Choroid plexus epithelial cell (primary cell): ENCODE measurements at regions not wholly inside any gene's neighbourhood (a gene's known extent, or its start where the extent isn't known, plus 50 kb on each side); places are given as distances from the start of the nearest gene placed in this dataset.
"Not testable (repeated sequence)": the region's sequence is repeated elsewhere in the genome, so short reads cannot be mapped to it uniquely, and the experiment has no call there.

Experiments used
- DNase-seq: peaks from one replicate; pipeline ENCODE4 v3.0.0-alpha.2; 2010; ENCODE audit warnings: low read depth
- H3K4me3 ChIP-seq: 2 replicates; pipeline ENCODE4 v1.5.1; 2011; ENCODE audit warnings: low read depth, mild to moderate bottlenecking, control low read depth, low read length, moderate library complexity
- CTCF ChIP-seq: conservative IDR thresholded peaks from 2 replicates; pipeline ENCODE4 v1.5.1; 2011; ENCODE audit warnings: low read depth, mild to moderate bottlenecking, control low read depth, inconsistent platforms, low read length, moderate library complexity

DNA sequence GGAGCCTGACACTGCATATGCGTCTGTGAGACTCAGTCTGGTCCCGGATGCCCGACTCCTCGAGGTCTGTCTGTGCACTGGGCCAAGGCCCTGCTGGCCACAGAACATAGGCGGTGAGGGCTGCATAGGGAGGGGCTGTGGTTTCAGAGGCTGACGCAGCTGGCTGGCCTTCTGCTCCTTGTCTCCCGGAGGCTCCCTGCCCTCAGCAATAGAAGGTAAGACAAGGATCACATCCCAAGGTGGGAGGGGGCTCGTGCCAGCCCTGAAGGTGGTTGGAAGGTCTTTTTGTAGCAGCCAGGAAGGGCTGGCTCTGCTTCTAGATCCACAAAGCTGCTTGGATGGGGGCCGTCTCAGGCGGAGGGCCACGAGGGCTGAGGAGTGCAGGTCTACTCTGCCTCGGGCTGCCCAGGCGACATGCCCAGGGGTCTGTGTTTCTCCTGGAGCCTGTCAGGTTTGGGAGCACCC, 239.8 kb upstream of the SULF2 start:
- peak overlapping the region; percentile 15 for H3K4me3 ChIP-seq
- DNase-seq, result peak; percentile 89

DNA sequence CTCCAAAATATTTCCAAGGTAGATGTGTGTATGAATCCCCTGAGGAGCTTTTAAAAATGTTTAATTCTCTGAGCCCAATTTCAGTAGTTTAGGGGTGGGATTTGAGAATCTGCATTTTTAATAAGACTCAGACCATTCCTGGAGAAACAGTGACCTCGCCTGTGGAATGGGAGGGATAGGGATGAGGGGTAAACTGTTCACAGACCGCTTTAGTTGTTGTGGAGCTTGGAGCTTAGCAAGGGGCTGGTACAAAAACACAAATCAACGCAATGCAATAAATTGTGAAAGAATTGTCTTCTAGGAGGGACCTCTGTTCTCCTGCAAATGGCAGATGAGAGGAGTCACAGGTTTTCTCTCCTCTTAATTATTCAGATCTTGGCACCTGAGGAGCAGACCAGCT, 239.3 kb upstream of the SULF2 start:
- no peak overlapping the region for H3K4me3 ChIP-seq
- no peak for DNase-seq
- TF ChIP-seq CTCF, result no peak

More for the DNA sequence above, 239.8 kb upstream of the SULF2 start:
- peak; percentile 15 for TF ChIP-seq CTCF

DNA sequence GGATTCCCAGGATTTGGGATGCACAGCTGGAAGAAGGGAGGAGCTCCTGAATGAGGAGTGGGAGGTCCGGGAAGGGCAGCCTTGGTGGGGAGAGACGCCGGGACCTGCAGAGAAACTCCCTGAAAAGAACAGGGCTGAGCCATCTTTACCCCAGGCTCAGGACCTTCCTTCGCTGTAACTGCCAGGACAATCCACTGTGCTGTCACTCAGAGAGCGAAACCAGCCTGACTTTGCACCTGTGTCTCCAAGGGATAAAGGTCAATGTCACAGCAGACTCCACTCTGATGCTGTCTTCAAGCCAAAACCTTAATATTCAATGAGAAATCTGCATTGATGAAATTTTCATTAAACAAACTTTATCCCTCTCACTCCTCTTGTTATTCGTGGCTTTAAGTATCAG, 235.4 kb upstream of the SULF2 start:
- H3K4me3 ChIP-seq, DNase-seq: not testable (repeated sequence)

GRCh38 chr20:48019940-48020339, 234.7 kb upstream of the SULF2 start:
- no peak overlapping the region for H3K4me3 ChIP-seq
- no peak for TF ChIP-seq CTCF
- no peak for DNase-seq

DNA sequence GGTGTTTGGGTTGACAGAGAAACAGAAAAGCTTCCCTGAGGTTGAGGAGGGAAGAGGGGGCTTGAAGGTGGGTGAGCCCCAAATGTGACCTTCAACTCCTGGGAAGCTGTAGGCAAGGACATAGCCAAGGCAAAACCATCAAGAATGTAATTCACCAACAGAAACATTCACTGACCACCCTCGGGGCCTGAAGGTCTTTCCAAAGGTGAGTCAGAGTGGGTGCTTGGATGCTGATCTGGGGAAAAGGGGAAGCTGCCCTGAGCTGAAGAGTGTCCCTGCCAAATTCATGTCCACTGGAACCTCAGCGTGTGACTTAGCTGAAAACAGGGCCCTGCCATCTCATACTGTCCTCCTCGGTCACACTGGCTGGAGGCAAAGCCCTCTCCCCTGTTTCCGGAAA, 234.2 kb upstream of the SULF2 start:
- TF ChIP-seq CTCF, result no peak
- no peak for DNase-seq
- H3K4me3 ChIP-seq, result no peak overlapping the region

DNA sequence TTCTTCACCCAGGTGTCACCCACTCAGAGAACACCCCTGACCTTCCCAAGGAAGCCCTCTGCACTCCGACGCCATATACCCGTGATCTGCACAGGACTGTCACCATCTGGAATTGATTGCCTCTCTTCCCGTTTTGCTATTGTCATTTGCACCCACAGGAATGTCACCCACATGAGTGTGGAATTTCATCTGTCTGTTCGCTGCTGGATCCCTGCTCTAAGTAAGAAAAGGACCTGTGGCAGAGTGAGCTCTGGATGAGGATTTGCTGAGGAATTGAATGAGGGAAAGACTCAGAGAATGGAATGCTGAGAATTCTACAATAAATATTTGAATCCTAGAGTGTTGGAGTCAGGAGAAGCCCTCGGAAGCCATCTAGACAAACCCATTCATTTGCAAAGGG, 233.6 kb upstream of the SULF2 start:
- DNase-seq, result peak; percentile 41
- not testable (repeated sequence) for H3K4me3 ChIP-seq

DNA sequence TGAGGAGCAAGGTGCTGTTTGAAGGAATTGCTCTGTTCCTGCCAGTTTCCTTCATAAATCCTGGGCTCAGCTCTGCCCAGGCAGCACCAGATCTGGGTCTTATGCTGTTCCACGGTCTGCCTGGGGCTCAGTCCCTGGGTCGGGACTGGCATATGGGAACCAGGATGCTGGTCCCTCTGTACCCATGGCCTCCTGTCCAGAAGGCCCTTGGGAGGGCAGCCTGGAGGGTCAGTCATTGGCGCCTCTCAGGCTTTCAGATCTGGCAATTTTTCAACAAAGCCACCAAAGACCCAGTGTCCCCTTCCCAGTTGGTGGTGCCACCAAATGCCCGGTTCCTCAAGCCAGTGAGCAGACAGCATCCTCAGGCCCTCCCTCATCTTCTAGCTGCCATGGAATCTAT, 232.7 kb upstream of the SULF2 start:
- no peak for DNase-seq
- no peak for TF ChIP-seq CTCF
- H3K4me3 ChIP-seq, result no peak overlapping the region

DNA sequence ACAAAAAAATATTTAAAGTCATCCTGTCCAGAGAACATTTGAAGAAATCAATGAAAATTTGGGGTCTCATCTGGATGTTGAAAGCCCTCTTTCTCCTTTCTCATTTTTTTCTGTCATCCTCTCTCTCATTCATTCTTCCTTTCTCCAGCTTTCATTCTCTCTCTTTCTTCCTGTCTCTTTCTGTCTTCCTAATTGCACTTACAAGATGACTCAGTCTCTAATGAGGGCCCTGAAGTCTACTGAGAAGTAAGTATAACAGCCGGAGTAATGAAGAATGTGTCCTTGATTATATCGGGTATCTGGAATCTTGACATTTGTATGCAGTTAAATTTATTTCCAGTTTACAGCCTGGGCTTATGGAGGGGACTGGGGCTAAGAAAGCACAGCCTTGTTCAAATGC, 232.2 kb upstream of the SULF2 start:
- H3K4me3 ChIP-seq, result no peak overlapping the region
- no peak for DNase-seq
- no peak for TF ChIP-seq CTCF
